ENCODE measurements at regions not wholly inside any gene's neighbourhood (a gene's known extent, or its start where the extent isn't known, plus 50 kb on each side); places are given as distances from the start of the nearest gene placed in this dataset.

- Histone ChIP-seq H3K9me3 (replicated peaks in 1 of 3) (no peaks in the 10 kb centered on the region), H3K36me3 (replicated peaks in 1 of 2) (no peaks in the 10 kb centered on the region), H3K27ac (no peak overlapping the region), H3K27me3 (no peaks in the 10 kb centered on the region), H3K4me3 (no peak overlapping the region), H3K4me1 (replicated peaks in 1 of 2) (peaks cover 4 to 13% of the 10 kb centered on the region in 2 donors)
- no peak for TF ChIP-seq POLR2A (IDR thresholded peaks at IDR 0.05)
- TF ChIP-seq CTCF (IDR thresholded peaks at IDR 0.05) = no peak
- intact Hi-C loops (cut with DNase I) = no loop called here
- WGBS, 4 donors = 82 to 87% (median 84%) methylated on average over 9 of the region's 9 CpGs
- no peak for DNase-seq
Observed at GRCh38 chr19:30722761-30723160, 350.6 kb downstream of the ZNF536 start.

GRCh38 chr19:30722186-30722585 lies 350.0 kb downstream of the ZNF536 start:
- Histone ChIP-seq H3K27ac (no peak overlapping the region), H3K36me3 (replicated peaks in 1 of 2) (no peaks in the 10 kb centered on the region), H3K4me1 (replicated peaks in 1 of 2) (peaks cover 4 to 13% of the 10 kb centered on the region in 2 donors), H3K27me3 (no peaks in the 10 kb centered on the region), H3K4me3 (no peak overlapping the region), H3K9me3 (replicated peaks in 1 of 3) (no peaks in the 10 kb centered on the region)
- no peak for TF ChIP-seq CTCF (IDR thresholded peaks at IDR 0.05)
- TF ChIP-seq POLR2A (IDR thresholded peaks at IDR 0.05) = no peak
- 90 to 95% (median 93%) methylated on average over 8 of the region's 8 CpGs for WGBS, 4 donors
- DNase-seq = no peak
- intact Hi-C loops (cut with DNase I) = no loop called here

- Histone ChIP-seq H3K4me3 (peak overlapping the region; percentile 8 to 78 (median 58)), H3K27me3 (no peaks in the 10 kb centered on the region), H3K4me1 (replicated peaks in 1 of 2) (peaks cover 4 to 13% of the 10 kb centered on the region in 2 donors), H3K27ac (peak overlapping the region; percentile 71 to 90 (median 80)), H3K9me3 (replicated peaks in 1 of 3) (no peaks in the 10 kb centered on the region), H3K36me3 (replicated peaks in 1 of 2) (no peaks in the 10 kb centered on the region)
- TF ChIP-seq POLR2A (IDR thresholded peaks at IDR 0.05) = no peak
- no peak for TF ChIP-seq CTCF (IDR thresholded peaks at IDR 0.05)
- DNase-seq = peak; percentile 28 to 62 (median 55)
- WGBS, 4 donors = 10 to 16% (median 14%) methylated on average over 9 of the region's 9 CpGs
- intact Hi-C loops (cut with DNase I) = no loop called here
Observed at GRCh38 chr19:30719999-30720345, 347.8 kb downstream of the ZNF536 start.

DNA sequence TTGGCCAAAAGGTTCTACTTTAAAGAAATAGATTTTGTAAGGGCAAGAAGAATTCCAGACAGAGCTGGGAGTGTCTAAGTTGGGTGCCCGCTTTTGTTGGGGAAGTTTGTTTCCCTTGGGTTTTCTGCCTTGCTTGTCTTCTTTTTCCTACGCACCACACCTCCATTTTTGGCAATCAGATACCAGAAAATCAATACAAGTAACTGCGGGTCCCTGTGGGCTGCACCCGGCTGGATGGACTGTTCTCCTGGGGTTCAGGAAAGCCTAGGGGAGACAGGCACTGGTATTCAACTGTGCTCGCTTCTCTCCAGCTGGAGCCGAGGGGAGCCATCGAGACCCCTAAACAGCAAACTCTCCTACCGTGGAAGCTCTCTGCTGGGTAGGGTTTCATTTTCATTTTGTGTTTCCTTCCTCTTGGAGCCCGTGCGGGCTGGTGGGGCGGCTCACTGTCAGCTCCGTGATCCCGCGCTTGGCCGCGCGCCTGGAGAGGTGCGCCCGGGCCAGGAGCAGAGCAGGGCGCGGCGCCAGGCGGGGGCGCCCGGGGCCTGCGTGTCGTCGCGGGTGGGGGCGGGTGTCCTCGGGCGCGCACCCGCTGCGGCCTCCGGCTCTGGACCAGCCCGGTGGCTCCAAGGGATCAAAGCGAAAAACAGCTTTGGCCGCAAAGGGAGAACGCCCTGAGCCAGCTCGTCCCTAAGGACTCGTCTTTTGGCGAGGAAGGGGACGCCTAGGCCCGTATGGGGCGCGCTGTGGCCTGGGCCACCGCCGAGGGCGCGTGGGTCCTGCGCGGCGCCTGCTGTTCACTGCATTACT lies 347.2 kb downstream of the ZNF536 start:
- DNase-seq = peak; percentile 70 to 85 (median 80)
- peak overlapping the region; percentile 71 to 90 (median 80) for H3K27ac ChIP-seq

More for the DNA sequence above, 347.2 kb downstream of the ZNF536 start:
- intact Hi-C loops (cut with DNase I) = no loop called here
- TF ChIP-seq POLR2A (IDR thresholded peaks at IDR 0.05) (peak in 1 of 2 donors; percentile 26), CTCF (IDR thresholded peaks at IDR 0.05) (no peak)
- 0 to 2% (median 1%) methylated on average over 19 to 54 of the region's 54 CpGs for WGBS, 4 donors
- Histone ChIP-seq H3K36me3 (replicated peaks in 1 of 2) (no peaks in the 10 kb centered on the region), H3K27me3 (no peaks in the 10 kb centered on the region), H3K4me1 (replicated peaks in 1 of 2) (peaks cover 4 to 13% of the 10 kb centered on the region in 2 donors), H3K4me3 (peak overlapping the region; percentile 8 to 78 (median 58)), H3K9me3 (replicated peaks in 1 of 3) (no peaks in the 10 kb centered on the region)

Data from adrenal gland (tissue), 9 donors.